Stomach (tissue), 4 donors: ENCODE measurements at regions not wholly inside any gene's neighbourhood (a gene's known extent, or its start where the extent isn't known, plus 50 kb on each side); places are given as distances from the start of the nearest gene placed in this dataset.

Source experiments
- EP300 ChIP-seq: sonication (generic); formaldehyde crosslinking; IDR thresholded peaks from one replicate; pipeline ENCODE4 v1.6.1; 2017; ENCODE audit warnings: antibody characterized with exemption
- POLR2A ChIP-seq, 4 donors: fragments of 450-650 bp; IDR thresholded peaks; one replicate each; pipeline ENCODE4 v1.6.1; 2016; ENCODE audit warnings: antibody characterized with exemption in 4 of 4, control low read depth in 2 of 4, mild to moderate bottlenecking in 1 of 4, moderate library complexity in 1 of 4
- POLR2AphosphoS5 ChIP-seq, 3 donors: sonication (generic); formaldehyde crosslinking; IDR thresholded peaks; one replicate each; pipeline ENCODE4 v1.6.1; 2016; ENCODE audit warnings: antibody characterized with exemption in 3 of 3
- TF ChIP-seq, protein P1 (sequence below), 7 experiments: fragments of 450-650 bp in 4 of 7; fragments of 200-600 bp in 3 of 7; sonication (generic) in 3 of 7; IDR thresholded peaks; one replicate each; pipeline ENCODE4 v1.5.1; 2016 to 2019; ENCODE audit warnings: antibody characterized with exemption in 7 of 7, control low read depth in 2 of 7, mild to moderate bottlenecking in 1 of 7

DNA sequence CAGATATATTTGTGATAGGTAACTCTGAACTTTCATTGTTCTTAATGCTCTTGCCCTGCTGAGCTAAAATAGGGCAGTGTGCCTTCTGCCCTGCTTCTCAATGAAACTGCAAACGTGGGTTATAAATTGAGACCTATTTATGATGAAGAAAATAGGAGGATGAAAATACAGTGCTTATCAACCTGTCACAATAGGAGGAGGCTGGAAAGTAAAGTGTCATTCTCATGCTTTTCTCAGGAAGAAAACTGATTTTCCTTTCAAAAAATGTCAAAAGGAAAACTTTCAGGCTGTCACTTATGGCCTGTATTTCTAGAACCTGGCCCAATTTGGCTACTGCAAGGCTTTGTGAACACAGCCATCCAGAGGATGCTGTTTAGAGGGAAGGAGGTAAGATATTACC is 130.3 kb upstream of the TUSC1 start:
- TF ChIP-seq, protein P1, sequence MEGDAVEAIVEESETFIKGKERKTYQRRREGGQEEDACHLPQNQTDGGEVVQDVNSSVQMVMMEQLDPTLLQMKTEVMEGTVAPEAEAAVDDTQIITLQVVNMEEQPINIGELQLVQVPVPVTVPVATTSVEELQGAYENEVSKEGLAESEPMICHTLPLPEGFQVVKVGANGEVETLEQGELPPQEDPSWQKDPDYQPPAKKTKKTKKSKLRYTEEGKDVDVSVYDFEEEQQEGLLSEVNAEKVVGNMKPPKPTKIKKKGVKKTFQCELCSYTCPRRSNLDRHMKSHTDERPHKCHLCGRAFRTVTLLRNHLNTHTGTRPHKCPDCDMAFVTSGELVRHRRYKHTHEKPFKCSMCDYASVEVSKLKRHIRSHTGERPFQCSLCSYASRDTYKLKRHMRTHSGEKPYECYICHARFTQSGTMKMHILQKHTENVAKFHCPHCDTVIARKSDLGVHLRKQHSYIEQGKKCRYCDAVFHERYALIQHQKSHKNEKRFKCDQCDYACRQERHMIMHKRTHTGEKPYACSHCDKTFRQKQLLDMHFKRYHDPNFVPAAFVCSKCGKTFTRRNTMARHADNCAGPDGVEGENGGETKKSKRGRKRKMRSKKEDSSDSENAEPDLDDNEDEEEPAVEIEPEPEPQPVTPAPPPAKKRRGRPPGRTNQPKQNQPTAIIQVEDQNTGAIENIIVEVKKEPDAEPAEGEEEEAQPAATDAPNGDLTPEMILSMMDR (IDR thresholded peaks at IDR 0.05): no peak
- TF ChIP-seq POLR2AphosphoS5 (IDR thresholded peaks at IDR 0.05) (no peak), POLR2A (IDR thresholded peaks at IDR 0.05) (no peak), EP300 (no peak)
